ENCODE measurements at regions not wholly inside any gene's neighbourhood (a gene's known extent, or its start where the extent isn't known, plus 50 kb on each side); places are given as distances from the start of the nearest gene placed in this dataset.

DNA sequence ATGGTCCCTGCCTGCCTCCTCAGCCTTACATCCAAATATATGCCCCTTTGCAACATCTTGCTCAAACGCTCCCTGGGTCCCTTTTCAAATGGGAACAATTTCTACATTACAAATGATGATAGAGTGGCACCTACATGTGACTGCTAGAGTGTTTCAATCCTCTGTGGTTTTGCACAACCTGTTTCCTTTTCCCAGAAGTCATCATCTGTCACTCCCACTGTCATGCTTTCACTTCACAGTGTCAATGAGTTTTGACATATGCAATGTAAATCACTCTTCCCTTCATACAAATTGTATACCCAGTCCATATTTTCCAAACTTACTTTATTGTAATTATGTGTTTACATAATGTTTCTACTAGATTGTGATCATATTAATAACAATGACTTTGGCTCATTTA is 887.3 kb downstream of the TDRD15 start:
- H3K27me3 ChIP-seq (ENCODE audit: control insufficient read depth, insufficient read depth, low read length): no peaks in the 10 kb centered on the region
- no peaks in the 10 kb centered on the region for H3K36me3 ChIP-seq (ENCODE audit: insufficient read depth, low read length)
- H3K4me2 ChIP-seq (ENCODE audit: low read length): no peak overlapping the region
- H3K4me1 ChIP-seq (ENCODE audit: control insufficient read depth, insufficient read depth, low read length): no peaks in the 10 kb centered on the region
- no peaks in the 10 kb centered on the region for H3K9me3 ChIP-seq (replicated peaks; ENCODE audit: low read length)
- H3K4me3 ChIP-seq (ENCODE audit: low read length): no peak overlapping the region
- H3K9ac ChIP-seq (ENCODE audit: low read depth, low read length): no peak overlapping the region

DNA sequence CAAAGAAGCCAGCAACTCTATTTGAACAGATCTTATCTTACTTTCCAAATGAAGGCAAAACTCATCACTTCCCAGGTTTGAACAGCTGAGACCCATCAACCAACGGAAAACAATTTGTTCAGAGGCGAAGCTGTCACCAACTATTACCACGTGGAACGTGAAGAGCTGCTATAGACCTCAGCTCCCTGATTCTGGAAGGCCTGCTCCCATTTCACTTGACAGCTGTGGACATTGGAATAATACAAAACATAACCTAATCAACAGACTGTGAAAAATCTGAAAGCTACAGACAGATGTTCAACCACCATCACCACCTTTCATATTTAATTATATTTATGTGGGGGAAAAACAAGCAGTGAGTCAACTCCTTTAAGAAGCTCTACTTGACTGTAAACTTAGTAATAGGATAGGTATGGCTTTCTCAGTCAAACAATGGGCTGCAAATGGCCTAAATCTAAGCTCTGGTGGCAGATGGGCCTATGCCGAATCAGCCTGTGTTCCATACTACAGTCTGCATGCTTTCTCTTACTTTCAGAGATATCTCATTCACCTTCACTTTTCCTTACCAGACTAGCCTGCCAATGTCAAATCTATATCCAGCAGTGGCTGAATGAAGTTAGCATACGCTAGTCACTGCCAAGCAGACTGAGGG is 896.4 kb downstream of the TDRD15 start:
- Histone ChIP-seq H3K4me3 (ENCODE audit: low read length) (no peak overlapping the region), H3K4me1 (ENCODE audit: control insufficient read depth, insufficient read depth, low read length) (no peaks in the 10 kb centered on the region), H3K9ac (ENCODE audit: low read depth, low read length) (no peak overlapping the region), H3K4me2 (ENCODE audit: low read length) (no peak overlapping the region), H3K9me3 (replicated peaks; ENCODE audit: low read length) (no peaks in the 10 kb centered on the region), H3K27me3 (ENCODE audit: control insufficient read depth, insufficient read depth, low read length) (no peaks in the 10 kb centered on the region), H3K36me3 (ENCODE audit: insufficient read depth, low read length) (no peaks in the 10 kb centered on the region)

DNA sequence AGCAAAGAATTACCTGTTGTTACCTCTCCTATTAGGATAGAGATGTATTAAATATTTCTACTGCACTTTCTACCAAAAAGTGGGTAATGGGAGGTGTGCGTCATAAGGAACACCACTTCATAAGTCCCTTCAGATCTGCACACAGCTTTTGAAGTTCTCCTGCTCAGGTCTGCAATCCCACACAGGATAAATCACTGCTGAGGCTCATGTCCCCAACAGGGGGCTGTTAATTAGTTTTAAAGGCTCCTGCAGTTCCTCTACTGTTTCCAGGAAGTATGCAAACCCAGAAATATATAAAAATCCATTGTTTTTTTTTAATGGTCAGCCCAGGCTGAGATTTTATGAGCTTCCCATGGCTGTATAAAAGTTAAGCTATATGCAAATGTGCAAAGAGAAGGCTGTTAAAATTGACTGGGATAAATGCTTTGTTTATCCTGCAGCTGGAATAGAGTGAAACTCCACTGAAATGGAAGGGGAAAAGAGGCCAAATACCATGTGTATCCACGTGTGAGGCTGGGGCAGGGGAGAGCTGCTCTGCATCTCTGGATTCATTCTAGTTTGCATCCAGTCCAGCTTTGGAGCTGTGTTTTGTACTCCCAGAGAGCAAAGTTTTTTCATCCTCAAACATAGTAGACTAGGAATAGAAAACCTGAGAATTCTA is 903.7 kb downstream of the TDRD15 start:
- no peak overlapping the region for H3K4me3 ChIP-seq (ENCODE audit: low read length)
- no peaks in the 10 kb centered on the region for H3K9me3 ChIP-seq (replicated peaks; ENCODE audit: low read length)
- no peak overlapping the region for H3K9ac ChIP-seq (ENCODE audit: low read depth, low read length)
- no peaks in the 10 kb centered on the region for H3K4me1 ChIP-seq (ENCODE audit: control insufficient read depth, insufficient read depth, low read length)
- no peaks in the 10 kb centered on the region for H3K36me3 ChIP-seq (ENCODE audit: insufficient read depth, low read length)
- H3K27me3 ChIP-seq (ENCODE audit: control insufficient read depth, insufficient read depth, low read length): no peaks in the 10 kb centered on the region
- no peak overlapping the region for H3K4me2 ChIP-seq (ENCODE audit: low read length)

DNA sequence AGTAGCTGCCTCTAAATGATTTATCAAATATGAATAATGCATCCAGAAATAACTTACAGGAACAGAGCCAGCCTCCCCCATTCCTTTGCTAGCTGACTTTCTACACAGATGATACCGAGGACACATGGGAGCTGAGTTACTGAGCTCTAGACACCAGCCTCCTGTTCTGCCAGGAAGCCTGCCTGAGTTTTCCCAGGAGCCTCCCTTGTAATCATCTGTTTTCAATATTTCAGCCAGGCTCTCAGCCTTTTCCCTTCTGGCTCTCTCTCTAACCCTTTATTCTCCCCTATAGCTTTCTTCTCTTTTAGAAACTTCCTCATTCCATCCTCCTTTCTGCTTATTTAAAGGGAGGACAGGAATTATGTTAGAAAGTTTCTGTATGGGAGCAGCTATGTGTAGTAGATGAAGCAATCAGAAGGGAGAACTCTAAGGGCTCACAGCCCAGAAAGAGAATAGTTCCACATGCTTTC is 911.6 kb downstream of the TDRD15 start:
- no peak overlapping the region for H3K4me3 ChIP-seq (ENCODE audit: low read length)
- no peak overlapping the region for H3K9ac ChIP-seq (ENCODE audit: low read depth, low read length)
- no peaks in the 10 kb centered on the region for H3K4me1 ChIP-seq (ENCODE audit: control insufficient read depth, insufficient read depth, low read length)
- no peaks in the 10 kb centered on the region for H3K27me3 ChIP-seq (ENCODE audit: control insufficient read depth, insufficient read depth, low read length)
- H3K36me3 ChIP-seq (ENCODE audit: insufficient read depth, low read length): no peaks in the 10 kb centered on the region
- no peak overlapping the region for H3K4me2 ChIP-seq (ENCODE audit: low read length)
- H3K9me3 ChIP-seq (replicated peaks; ENCODE audit: low read length): no peaks in the 10 kb centered on the region

DNA sequence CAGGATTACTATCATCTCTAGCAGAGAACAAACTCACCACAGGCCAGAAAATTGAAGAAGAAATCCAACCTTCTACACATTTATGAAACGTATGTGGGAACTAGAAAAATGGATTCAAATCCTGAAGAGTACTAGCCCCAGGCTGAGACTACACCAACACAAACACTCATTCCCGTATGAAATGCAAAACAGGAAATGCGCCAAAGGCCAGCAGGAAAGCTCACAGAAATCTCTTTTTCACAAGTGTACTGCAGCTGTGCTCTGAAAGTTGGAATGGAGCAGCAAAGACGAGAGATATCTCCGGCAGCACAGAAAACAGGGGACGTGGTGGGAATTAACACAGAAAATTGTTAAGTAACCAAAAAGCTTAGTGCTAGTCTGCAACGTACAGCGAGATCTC is 913.5 kb downstream of the TDRD15 start:
- H3K4me1 ChIP-seq (ENCODE audit: control insufficient read depth, insufficient read depth, low read length): no peaks in the 10 kb centered on the region
- H3K36me3 ChIP-seq (ENCODE audit: insufficient read depth, low read length): no peaks in the 10 kb centered on the region
- H3K4me2 ChIP-seq (ENCODE audit: low read length): no peak overlapping the region
- no peaks in the 10 kb centered on the region for H3K9me3 ChIP-seq (replicated peaks; ENCODE audit: low read length)
- no peaks in the 10 kb centered on the region for H3K27me3 ChIP-seq (ENCODE audit: control insufficient read depth, insufficient read depth, low read length)
- H3K9ac ChIP-seq (ENCODE audit: low read depth, low read length): no peak overlapping the region
- H3K4me3 ChIP-seq (ENCODE audit: low read length): no peak overlapping the region

DNA sequence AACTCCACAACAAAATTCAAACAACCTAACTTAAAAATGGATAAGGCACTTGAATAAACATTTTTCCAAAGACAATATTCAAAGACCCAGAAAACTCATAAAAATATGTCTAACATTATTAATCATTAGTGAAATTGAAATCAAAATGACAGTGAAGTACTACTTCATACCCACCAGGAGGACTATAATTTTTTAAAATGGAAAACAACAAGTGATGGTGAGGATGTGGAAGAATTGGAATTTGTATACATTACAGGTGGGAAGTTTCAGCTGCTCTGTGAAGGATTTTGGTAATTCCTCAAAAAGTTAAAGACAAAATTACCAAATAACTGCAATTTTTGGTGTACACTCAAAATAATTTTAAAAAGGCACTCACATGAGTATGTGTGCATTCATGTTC is 920.0 kb downstream of the TDRD15 start:
- Histone ChIP-seq H3K4me1 (ENCODE audit: control insufficient read depth, insufficient read depth, low read length) (no peaks in the 10 kb centered on the region), H3K4me3 (ENCODE audit: low read length) (no peak overlapping the region), H3K9ac (ENCODE audit: low read depth, low read length) (no peak overlapping the region), H3K27me3 (ENCODE audit: control insufficient read depth, insufficient read depth, low read length) (no peaks in the 10 kb centered on the region), H3K9me3 (replicated peaks; ENCODE audit: low read length) (no peaks in the 10 kb centered on the region), H3K36me3 (ENCODE audit: insufficient read depth, low read length) (no peaks in the 10 kb centered on the region), H3K4me2 (ENCODE audit: low read length) (no peak overlapping the region)

DNA sequence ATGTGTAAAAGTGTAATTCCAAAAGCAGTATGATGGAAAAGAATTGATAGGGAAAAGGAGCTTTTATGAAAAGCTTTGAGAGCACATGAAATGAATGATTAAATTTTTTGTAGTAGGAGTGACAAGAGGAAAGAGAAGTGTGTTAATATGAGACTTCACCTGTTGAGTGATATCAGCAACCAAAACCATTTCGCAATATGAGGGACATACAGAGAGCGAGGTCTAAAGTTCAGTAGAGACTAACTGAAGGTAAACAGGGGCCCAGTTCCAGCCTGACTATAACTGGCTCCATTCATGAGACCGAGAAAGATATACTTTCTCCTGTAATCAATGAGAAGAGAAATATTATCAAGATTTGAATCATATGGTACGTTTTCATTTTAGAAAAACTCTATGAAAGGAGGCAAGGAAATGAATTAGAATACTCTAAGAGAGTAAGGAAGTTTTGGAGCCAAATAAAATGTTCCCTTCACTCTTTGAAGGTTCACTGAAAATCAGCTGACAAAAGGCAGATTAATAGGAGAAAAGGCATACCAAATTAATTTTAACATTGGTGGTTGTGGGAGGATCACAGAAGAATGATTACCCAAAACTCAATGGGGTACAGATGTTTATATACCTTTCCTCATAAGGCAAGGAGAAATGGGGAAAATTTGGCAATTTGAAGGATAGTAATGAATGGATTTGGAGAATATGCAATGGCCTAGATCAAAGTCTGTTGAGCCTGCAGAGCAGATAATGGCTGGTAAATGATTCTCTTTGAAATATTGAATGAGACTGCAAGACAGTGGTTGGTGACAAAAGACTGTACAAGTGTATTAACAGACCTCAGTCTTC is 932.2 kb downstream of the TDRD15 start:
- H3K9me3 ChIP-seq (replicated peaks; ENCODE audit: low read length): no peaks in the 10 kb centered on the region
- no peak overlapping the region for H3K4me3 ChIP-seq (ENCODE audit: low read length)
- no peaks in the 10 kb centered on the region for H3K4me1 ChIP-seq (ENCODE audit: control insufficient read depth, insufficient read depth, low read length)
- H3K9ac ChIP-seq (ENCODE audit: low read depth, low read length): no peak overlapping the region
- H3K4me2 ChIP-seq (ENCODE audit: low read length): no peak overlapping the region
- no peaks in the 10 kb centered on the region for H3K27me3 ChIP-seq (ENCODE audit: control insufficient read depth, insufficient read depth, low read length)
- no peaks in the 10 kb centered on the region for H3K36me3 ChIP-seq (ENCODE audit: insufficient read depth, low read length)

DNA sequence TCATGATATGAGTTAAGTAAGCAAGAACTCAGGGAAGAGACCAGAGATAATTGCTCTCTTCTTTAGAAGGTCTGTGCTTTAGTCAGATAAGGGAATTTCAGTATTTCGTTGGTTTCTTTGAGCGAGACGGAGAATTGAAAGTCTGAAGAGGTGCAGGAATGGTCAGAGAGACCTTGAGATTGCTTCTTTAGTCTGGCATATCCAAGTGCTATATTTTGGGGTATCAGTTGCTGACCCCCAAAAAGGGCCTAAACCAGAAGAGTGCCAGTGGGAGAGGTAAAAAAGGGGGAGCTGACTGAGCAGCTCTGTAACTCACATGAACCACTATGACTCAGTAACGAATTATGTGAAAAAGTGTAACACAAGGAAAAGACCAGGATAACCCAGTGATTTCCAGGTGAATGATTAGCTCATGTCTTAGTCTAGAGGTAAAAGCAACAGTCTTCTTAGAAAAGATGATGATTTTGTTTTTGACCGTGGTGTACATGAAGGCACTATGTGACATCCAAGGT is 932.9 kb downstream of the TDRD15 start:
- Histone ChIP-seq H3K4me2 (ENCODE audit: low read length) (no peak overlapping the region), H3K9ac (ENCODE audit: low read depth, low read length) (no peak overlapping the region), H3K4me1 (ENCODE audit: control insufficient read depth, insufficient read depth, low read length) (no peaks in the 10 kb centered on the region), H3K36me3 (ENCODE audit: insufficient read depth, low read length) (no peaks in the 10 kb centered on the region), H3K9me3 (replicated peaks; ENCODE audit: low read length) (no peaks in the 10 kb centered on the region), H3K27me3 (ENCODE audit: control insufficient read depth, insufficient read depth, low read length) (no peaks in the 10 kb centered on the region), H3K4me3 (ENCODE audit: low read length) (no peak overlapping the region)

DNA sequence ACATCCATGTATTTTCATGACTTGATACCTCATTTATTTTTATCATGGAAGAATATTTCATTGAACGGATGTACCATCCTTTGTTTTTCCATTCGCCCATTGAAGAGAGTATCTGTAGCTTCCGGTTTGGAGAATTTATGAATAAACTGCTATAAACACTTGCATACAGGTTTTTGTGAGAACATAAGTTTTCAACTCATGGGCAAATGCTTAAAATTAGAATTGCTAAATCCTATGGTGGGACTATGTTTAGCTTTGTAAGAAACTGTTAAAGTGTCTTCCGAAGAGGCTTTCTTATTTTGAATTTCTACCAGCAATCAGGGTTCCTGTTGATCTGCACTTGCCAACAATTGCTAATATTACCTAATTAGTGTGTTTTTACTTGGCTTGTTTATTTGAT is 938.9 kb downstream of the TDRD15 start:
- Histone ChIP-seq H3K27me3 (ENCODE audit: control insufficient read depth, insufficient read depth, low read length) (no peaks in the 10 kb centered on the region), H3K9me3 (replicated peaks; ENCODE audit: low read length) (no peaks in the 10 kb centered on the region), H3K36me3 (ENCODE audit: insufficient read depth, low read length) (no peaks in the 10 kb centered on the region), H3K4me3 (ENCODE audit: low read length) (no peak overlapping the region), H3K9ac (ENCODE audit: low read depth, low read length) (no peak overlapping the region), H3K4me1 (ENCODE audit: control insufficient read depth, insufficient read depth, low read length) (no peaks in the 10 kb centered on the region), H3K4me2 (ENCODE audit: low read length) (no peak overlapping the region)

DNA sequence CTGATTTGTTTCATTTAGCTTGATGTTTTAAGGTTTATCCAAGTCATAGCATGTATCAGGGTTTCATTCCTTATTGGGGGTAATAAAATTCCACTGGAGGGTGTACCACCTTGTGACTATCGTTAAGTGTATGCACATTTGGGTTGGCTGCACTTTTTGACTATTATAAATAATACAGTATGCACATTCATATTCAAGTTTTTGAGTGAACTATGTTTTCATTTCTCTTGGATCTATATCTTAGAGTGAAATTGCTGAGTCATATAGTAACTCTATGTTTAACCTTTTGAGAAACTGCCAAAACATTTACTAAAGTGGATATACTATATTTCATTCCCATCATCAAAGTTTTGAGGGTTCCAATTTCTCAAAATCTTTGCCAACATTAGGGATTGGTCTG is 952.7 kb downstream of the TDRD15 start:
- Histone ChIP-seq H3K4me1 (ENCODE audit: control insufficient read depth, insufficient read depth, low read length) (no peaks in the 10 kb centered on the region), H3K9ac (ENCODE audit: low read depth, low read length) (no peak overlapping the region), H3K36me3 (ENCODE audit: insufficient read depth, low read length) (no peaks in the 10 kb centered on the region), H3K4me2 (ENCODE audit: low read length) (no peak overlapping the region), H3K27me3 (ENCODE audit: control insufficient read depth, insufficient read depth, low read length) (no peaks in the 10 kb centered on the region), H3K9me3 (replicated peaks; ENCODE audit: low read length) (no peaks in the 10 kb centered on the region), H3K4me3 (ENCODE audit: low read length) (no peak overlapping the region)

DNA sequence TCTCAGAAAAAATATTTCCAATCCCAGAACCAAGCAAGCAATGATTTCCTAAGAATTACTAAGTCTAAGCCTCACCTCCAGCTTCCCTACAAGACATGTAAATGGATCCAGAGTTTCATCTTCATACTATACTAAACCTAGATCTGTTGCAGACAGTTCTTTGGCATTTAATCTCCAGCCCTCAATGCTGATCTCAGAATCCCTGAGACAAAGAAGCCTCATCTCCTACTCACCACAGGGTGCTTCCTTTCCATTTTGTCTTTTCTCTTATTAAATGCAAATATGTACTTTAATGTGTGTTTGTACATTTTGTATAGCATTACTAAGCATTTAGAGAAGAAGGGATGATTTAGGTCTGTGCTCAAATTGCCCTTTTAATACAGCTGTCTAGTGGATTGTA is 954.9 kb downstream of the TDRD15 start:
- no peak overlapping the region for H3K4me3 ChIP-seq (ENCODE audit: low read length)
- H3K9ac ChIP-seq (ENCODE audit: low read depth, low read length): no peak overlapping the region

More for the DNA sequence above, 954.9 kb downstream of the TDRD15 start:
- Histone ChIP-seq H3K9me3 (replicated peaks; ENCODE audit: low read length) (no peaks in the 10 kb centered on the region), H3K27me3 (ENCODE audit: control insufficient read depth, insufficient read depth, low read length) (no peaks in the 10 kb centered on the region), H3K36me3 (ENCODE audit: insufficient read depth, low read length) (no peaks in the 10 kb centered on the region), H3K4me2 (ENCODE audit: low read length) (no peak overlapping the region), H3K4me1 (ENCODE audit: control insufficient read depth, insufficient read depth, low read length) (no peaks in the 10 kb centered on the region)

Data from skeletal muscle satellite cell (primary cell).